Suprapubic skin (tissue), 4 donors: ENCODE measurements at regions not wholly inside any gene's neighbourhood (a gene's known extent, or its start where the extent isn't known, plus 50 kb on each side); places are given as distances from the start of the nearest gene placed in this dataset.

Experiments
- DNase-seq, 2 donors: peaks; one replicate each; pipeline ENCODE4 v3.0.0-alpha.2; 2019; ENCODE audit warnings: low spot score in 2 of 2
- H3K27ac ChIP-seq: fragments of 200-600 bp; sonication (generic); one replicate; pipeline ENCODE4 v1.5.1; 2019
- H3K27me3 ChIP-seq: fragments of 200-600 bp; sonication (generic); one replicate; pipeline ENCODE4 v1.5.1; 2019
- H3K36me3 ChIP-seq: fragments of 200-600 bp; sonication (generic); one replicate; pipeline ENCODE4 v1.5.1; 2019
- H3K4me1 ChIP-seq: fragments of 200-600 bp; sonication (generic); one replicate; pipeline ENCODE4 v1.5.1; 2019
- H3K4me3 ChIP-seq: fragments of 200-600 bp; sonication (generic); one replicate; pipeline ENCODE4 v1.5.1; 2019; ENCODE audit warnings: mild to moderate bottlenecking
- H3K9me3 ChIP-seq: fragments of 200-600 bp; sonication (generic); one replicate; pipeline ENCODE4 v1.5.1; 2019
- EP300 ChIP-seq: sonication (generic); formaldehyde crosslinking; IDR thresholded peaks from one replicate; pipeline ENCODE4 v1.6.1; 2017; ENCODE audit warnings: antibody characterized with exemption
- POLR2A ChIP-seq, 2 donors: fragments of 450-650 bp; IDR thresholded peaks; one replicate each; pipeline ENCODE4 v1.6.1; 2017; ENCODE audit warnings: antibody characterized with exemption in 2 of 2, mild to moderate bottlenecking in 2 of 2, moderate library complexity in 2 of 2
- POLR2AphosphoS5 ChIP-seq, 3 donors: sonication (generic); formaldehyde crosslinking; IDR thresholded peaks; one replicate each; pipeline ENCODE4 v1.6.1; 2017; ENCODE audit warnings: antibody characterized with exemption in 3 of 3
- WGBS: methylation state at CpG from one replicate; pipeline ENCODE4 v1.1.5; 2018; 5-methylcytosine and 5-hydroxymethylcytosine counted together
- TF ChIP-seq, protein P1 (sequence below), 2 donors: fragments of 200-600 bp in 1 of 2; fragments of 450-650 bp in 1 of 2; sonication (generic) in 1 of 2; IDR thresholded peaks; one replicate each; pipeline ENCODE4 v1.5.1; 2016 to 2019; ENCODE audit warnings: antibody characterized with exemption in 2 of 2, mild to moderate bottlenecking in 1 of 2, moderate library complexity in 1 of 2

DNA sequence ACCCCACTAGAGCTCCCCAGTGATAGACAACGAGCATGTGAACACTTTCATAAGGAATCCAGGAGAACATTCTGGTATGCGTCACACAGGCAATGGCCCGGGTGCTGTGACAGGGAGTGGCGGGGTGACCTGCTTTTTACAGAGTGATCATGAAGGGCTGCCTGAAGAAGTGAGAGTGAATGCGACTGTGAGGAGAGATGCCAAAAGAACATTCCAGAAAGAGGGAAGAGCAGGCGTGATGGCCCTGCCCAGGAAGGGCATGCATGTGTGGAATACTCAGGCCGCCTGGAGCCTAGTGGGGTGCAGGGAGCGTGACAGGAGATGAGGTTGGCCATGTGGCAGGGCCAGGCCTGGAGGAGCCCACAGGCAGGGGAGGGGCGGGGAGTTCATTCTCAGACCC lies 53.8 kb downstream of the FZD10 start:
- WGBS, result 57% methylated on average over 9 of the region's 9 CpGs
- DNase-seq, result no peak
- H3K36me3 ChIP-seq, result no peaks in the 10 kb centered on the region
- H3K9me3 ChIP-seq, result no peaks in the 10 kb centered on the region
- H3K27ac ChIP-seq, result no peak overlapping the region
- no peaks in the 10 kb centered on the region for H3K27me3 ChIP-seq
- TF ChIP-seq POLR2A (IDR thresholded peaks at IDR 0.05) (no peak), EP300 (no peak), POLR2AphosphoS5 (IDR thresholded peaks at IDR 0.05) (no peak)
- TF ChIP-seq, protein P1, sequence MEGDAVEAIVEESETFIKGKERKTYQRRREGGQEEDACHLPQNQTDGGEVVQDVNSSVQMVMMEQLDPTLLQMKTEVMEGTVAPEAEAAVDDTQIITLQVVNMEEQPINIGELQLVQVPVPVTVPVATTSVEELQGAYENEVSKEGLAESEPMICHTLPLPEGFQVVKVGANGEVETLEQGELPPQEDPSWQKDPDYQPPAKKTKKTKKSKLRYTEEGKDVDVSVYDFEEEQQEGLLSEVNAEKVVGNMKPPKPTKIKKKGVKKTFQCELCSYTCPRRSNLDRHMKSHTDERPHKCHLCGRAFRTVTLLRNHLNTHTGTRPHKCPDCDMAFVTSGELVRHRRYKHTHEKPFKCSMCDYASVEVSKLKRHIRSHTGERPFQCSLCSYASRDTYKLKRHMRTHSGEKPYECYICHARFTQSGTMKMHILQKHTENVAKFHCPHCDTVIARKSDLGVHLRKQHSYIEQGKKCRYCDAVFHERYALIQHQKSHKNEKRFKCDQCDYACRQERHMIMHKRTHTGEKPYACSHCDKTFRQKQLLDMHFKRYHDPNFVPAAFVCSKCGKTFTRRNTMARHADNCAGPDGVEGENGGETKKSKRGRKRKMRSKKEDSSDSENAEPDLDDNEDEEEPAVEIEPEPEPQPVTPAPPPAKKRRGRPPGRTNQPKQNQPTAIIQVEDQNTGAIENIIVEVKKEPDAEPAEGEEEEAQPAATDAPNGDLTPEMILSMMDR (IDR thresholded peaks at IDR 0.05), result no peak
- no peak overlapping the region for H3K4me3 ChIP-seq
- peaks cover 15% of the 10 kb centered on the region for H3K4me1 ChIP-seq

DNA sequence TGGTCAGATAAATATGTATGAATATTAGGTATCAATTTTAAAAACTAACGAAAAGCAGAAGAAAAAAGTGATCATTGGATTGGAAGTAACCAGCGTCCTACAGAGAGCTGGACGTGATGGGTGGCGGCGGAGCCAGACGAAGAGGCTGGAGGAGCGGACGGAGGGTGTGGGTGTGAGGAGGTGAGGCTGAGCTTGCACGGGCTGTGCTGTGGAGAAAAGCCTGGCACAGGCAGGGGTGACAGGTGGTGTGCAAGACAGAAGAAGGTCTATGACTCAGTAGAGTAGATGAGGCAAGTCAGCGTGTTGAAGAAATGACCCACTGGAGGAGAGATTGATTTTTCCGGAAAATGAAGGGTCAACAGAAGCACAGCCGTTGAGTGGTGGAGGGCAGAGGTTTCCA lies 56.4 kb downstream of the FZD10 start:
- no peaks in the 10 kb centered on the region for H3K36me3 ChIP-seq
- no peak for TF ChIP-seq POLR2AphosphoS5 (IDR thresholded peaks at IDR 0.05)
- TF ChIP-seq, protein P1 (IDR thresholded peaks at IDR 0.05), result no peak
- no peak for TF ChIP-seq POLR2A (IDR thresholded peaks at IDR 0.05)
- TF ChIP-seq EP300, result no peak
- H3K4me3 ChIP-seq, result no peak overlapping the region
- H3K27ac ChIP-seq, result no peak overlapping the region
- H3K9me3 ChIP-seq, result no peaks in the 10 kb centered on the region
- H3K4me1 ChIP-seq, result peaks cover 11% of the 10 kb centered on the region
- DNase-seq, result no peak
- WGBS, result 93% methylated on average over 12 of the region's 12 CpGs
- H3K27me3 ChIP-seq, result peaks cover 5% of the 10 kb centered on the region

DNA sequence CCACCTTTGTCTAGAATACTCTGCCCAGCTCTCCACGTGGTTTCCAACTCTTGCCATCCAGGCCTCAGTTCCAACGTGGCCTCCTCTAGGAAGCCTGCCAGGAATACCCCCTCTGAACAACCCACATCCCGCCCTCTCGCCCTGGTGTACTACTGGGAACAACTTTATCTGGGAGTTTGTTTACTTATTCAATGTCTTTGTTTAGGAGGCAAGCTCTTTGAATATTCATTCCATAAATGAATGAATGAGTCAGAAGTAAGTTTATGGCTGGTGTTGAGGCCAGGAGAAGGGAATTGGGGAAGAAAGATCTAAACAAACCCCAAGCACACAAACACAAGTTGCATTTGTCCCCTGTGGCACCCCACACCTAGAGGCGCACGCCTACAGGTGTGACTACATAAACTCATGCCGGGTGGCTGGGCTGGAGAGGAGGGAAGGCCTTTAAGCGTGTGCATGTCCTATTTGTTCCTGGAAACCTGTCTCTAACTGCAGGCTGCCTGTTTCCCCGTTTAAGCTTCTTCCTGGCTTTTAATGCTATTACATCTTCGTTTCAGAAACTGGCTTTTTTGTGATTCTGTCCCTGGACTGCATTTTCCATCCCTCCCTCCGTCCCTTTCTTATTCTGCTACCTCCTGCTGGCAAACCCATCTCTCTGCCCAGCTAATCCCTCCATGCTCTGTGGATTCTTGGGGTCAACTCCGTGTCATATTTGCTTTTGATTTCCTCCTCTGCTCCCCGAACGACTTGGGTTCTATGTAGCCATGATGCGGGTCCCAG lies 57.9 kb downstream of the FZD10 start:
- WGBS, result 55% methylated on average over 15 of the region's 15 CpGs

DNA sequence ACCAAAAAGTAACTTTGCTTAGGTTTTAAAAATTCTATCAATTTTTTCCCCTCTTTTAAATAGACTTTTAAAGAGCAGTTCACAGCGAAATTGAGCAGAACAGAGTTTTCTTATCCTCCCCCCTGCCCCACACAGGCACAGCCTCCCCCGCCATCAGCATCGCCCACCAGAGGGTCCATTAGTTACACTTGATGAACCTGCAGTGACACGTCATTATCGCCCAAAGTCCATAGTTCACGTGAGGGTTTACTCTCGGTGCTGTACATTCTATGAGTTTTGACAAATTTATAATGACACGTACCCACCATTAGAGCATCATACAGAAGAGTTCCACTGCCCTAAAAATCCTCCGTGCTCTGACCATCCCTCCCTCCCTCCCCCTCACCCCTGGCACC lies 58.4 kb downstream of the FZD10 start:
- WGBS, result 69% methylated on average over 9 of the region's 9 CpGs
- no peak for DNase-seq
- H3K9me3 ChIP-seq, result no peaks in the 10 kb centered on the region
- H3K27ac ChIP-seq, result no peak overlapping the region
- no peak overlapping the region for H3K4me3 ChIP-seq
- H3K27me3 ChIP-seq, result peaks cover 5% of the 10 kb centered on the region
- TF ChIP-seq POLR2AphosphoS5 (IDR thresholded peaks at IDR 0.05) (no peak), EP300 (no peak), POLR2A (IDR thresholded peaks at IDR 0.05) (no peak)
- TF ChIP-seq, protein P1 (IDR thresholded peaks at IDR 0.05), result no peak
- H3K4me1 ChIP-seq, result no peaks in the 10 kb centered on the region
- no peaks in the 10 kb centered on the region for H3K36me3 ChIP-seq

More for the DNA sequence above, 57.9 kb downstream of the FZD10 start:
- Histone ChIP-seq H3K4me1 (peaks cover 3% of the 10 kb centered on the region), H3K36me3 (no peaks in the 10 kb centered on the region), H3K27ac (no peak overlapping the region), H3K4me3 (no peak overlapping the region), H3K9me3 (no peaks in the 10 kb centered on the region), H3K27me3 (peaks cover 5% of the 10 kb centered on the region)
- no peak for DNase-seq
- TF ChIP-seq POLR2AphosphoS5 (IDR thresholded peaks at IDR 0.05) (no peak), POLR2A (IDR thresholded peaks at IDR 0.05) (no peak), EP300 (no peak)
- TF ChIP-seq, protein P1 (IDR thresholded peaks at IDR 0.05), result no peak

GRCh38 chr12:130222519-130223218 lies 60.4 kb downstream of the FZD10 start:
- no peak for DNase-seq
- Histone ChIP-seq H3K27ac (no peak overlapping the region), H3K9me3 (no peaks in the 10 kb centered on the region), H3K36me3 (no peaks in the 10 kb centered on the region), H3K4me1 (peaks cover 3% of the 10 kb centered on the region), H3K4me3 (no peak overlapping the region), H3K27me3 (peaks cover 5% of the 10 kb centered on the region)
- 79% methylated on average over 23 of the region's 23 CpGs for WGBS
- TF ChIP-seq EP300 (no peak), POLR2A (IDR thresholded peaks at IDR 0.05) (no peak), POLR2AphosphoS5 (IDR thresholded peaks at IDR 0.05) (no peak)
- TF ChIP-seq, protein P1 (IDR thresholded peaks at IDR 0.05), result no peak
